Effector memory CD8-positive, alpha-beta T cell (primary cell): ENCODE measurements at regions not wholly inside any gene's neighbourhood (a gene's known extent, or its start where the extent isn't known, plus 50 kb on each side); places are given as distances from the start of the nearest gene placed in this dataset.

Experiments used
- ATAC-seq: fragments of 150-1000 bp; cut with Tn5 transposase; replicated peaks from 2 replicates; pipeline ENCODE4 v1.10.0; 2021; ENCODE audit warnings: mild to moderate bottlenecking, moderate library complexity
- DNase-seq, 3 experiments: peaks; one replicate each; pipeline ENCODE4 v3.0.0; 2021
- H3K27ac Mint-ChIP-seq, 2 donors: one replicate each; pipeline ENCODE4 v1.8.0; 2022; ENCODE audit warnings: mild to moderate bottlenecking in 2 of 2, mixed read lengths in 2 of 2, moderate library complexity in 2 of 2
- H3K27me3 Mint-ChIP-seq, 2 donors: one replicate each; pipeline ENCODE4 v1.8.0; 2022; ENCODE audit warnings: mixed read lengths in 2 of 2
- H3K36me3 Mint-ChIP-seq: one replicate; pipeline ENCODE4 v1.8.0; 2022; ENCODE audit warnings: mild to moderate bottlenecking, moderate library complexity, mixed read lengths; ENCODE audit not compliant: insufficient read depth
- H3K4me1 Mint-ChIP-seq, 2 donors: one replicate each; pipeline ENCODE4 v1.8.0; 2022; ENCODE audit warnings: low read depth in 2 of 2, mixed read lengths in 2 of 2
- H3K4me3 Mint-ChIP-seq, 2 donors: one replicate each; pipeline ENCODE4 v1.8.0; 2022; ENCODE audit warnings: mild to moderate bottlenecking in 2 of 2, mixed read lengths in 2 of 2, moderate library complexity in 2 of 2
- H3K9me3 Mint-ChIP-seq, 2 donors: one replicate each; pipeline ENCODE4 v1.8.0; 2022; ENCODE audit warnings: mixed read lengths in 2 of 2

- Mint-ChIP-seq H3K4me3 (no peak overlapping the region), H3K9me3 (peaks cover 0 to 8% of the 10 kb centered on the region in 2 donors), H3K36me3 (no peaks in the 10 kb centered on the region), H3K27ac (no peak overlapping the region), H3K4me1 (peaks cover 0 to 1% of the 10 kb centered on the region in 2 donors), H3K27me3 (no peaks in the 10 kb centered on the region)
- ATAC-seq (no peak), DNase-seq (no peak)
These were observed 448.8 kb downstream of the WDR72 start for GRCh38 chr15:53310709-53311108.

- DNase-seq, result no peak
- H3K36me3 Mint-ChIP-seq, result no peaks in the 10 kb centered on the region
- H3K9me3 Mint-ChIP-seq, result peaks cover 10 to 14% of the 10 kb centered on the region in 2 donors
- no peak overlapping the region for H3K4me3 Mint-ChIP-seq
- no peak for ATAC-seq
- H3K27ac Mint-ChIP-seq, result no peak overlapping the region
- H3K4me1 Mint-ChIP-seq, result peaks cover 0 to 1% of the 10 kb centered on the region in 2 donors
- peaks cover 0 to 8% of the 10 kb centered on the region in 2 donors for H3K27me3 Mint-ChIP-seq
These were observed 451.4 kb downstream of the WDR72 start for GRCh38 chr15:53307952-53308624.

- no peak for ATAC-seq
These were observed 453.9 kb downstream of the WDR72 start for GRCh38 chr15:53305554-53305953.

GRCh38 chr15:53305101-53305500, 454.4 kb downstream of the WDR72 start:
- no peak for DNase-seq
- H3K4me3 Mint-ChIP-seq, result no peak overlapping the region
- H3K4me1 Mint-ChIP-seq, result peaks cover 0 to 1% of the 10 kb centered on the region in 2 donors
- no peak overlapping the region for H3K27ac Mint-ChIP-seq
- peaks cover 8 to 14% of the 10 kb centered on the region in 2 donors for H3K9me3 Mint-ChIP-seq
- ATAC-seq, result no peak
- no peaks in the 10 kb centered on the region for H3K36me3 Mint-ChIP-seq
- peaks cover 0 to 8% of the 10 kb centered on the region in 2 donors for H3K27me3 Mint-ChIP-seq

More at GRCh38 chr15:53305554-53305953, 453.9 kb downstream of the WDR72 start:
- H3K27me3 Mint-ChIP-seq, result peaks cover 0 to 8% of the 10 kb centered on the region in 2 donors
- no peaks in the 10 kb centered on the region for H3K36me3 Mint-ChIP-seq
- H3K4me1 Mint-ChIP-seq, result peaks cover 0 to 1% of the 10 kb centered on the region in 2 donors
- no peak overlapping the region for H3K27ac Mint-ChIP-seq
- no peak overlapping the region for H3K4me3 Mint-ChIP-seq
- no peak for DNase-seq
- peaks cover 10 to 14% of the 10 kb centered on the region in 2 donors for H3K9me3 Mint-ChIP-seq

- H3K27ac Mint-ChIP-seq, result no peak overlapping the region
- peaks cover 0 to 2% of the 10 kb centered on the region in 2 donors for H3K9me3 Mint-ChIP-seq
- H3K4me3 Mint-ChIP-seq, result no peak overlapping the region
- no peaks in the 10 kb centered on the region for H3K4me1 Mint-ChIP-seq
- DNase-seq, result no peak
- no peaks in the 10 kb centered on the region for H3K27me3 Mint-ChIP-seq
- no peak for ATAC-seq
- H3K36me3 Mint-ChIP-seq, result no peaks in the 10 kb centered on the region
These were observed 461.6 kb downstream of the WDR72 start for GRCh38 chr15:53297828-53298227.

- no peak overlapping the region for H3K4me3 Mint-ChIP-seq
- ATAC-seq (no peak), DNase-seq (no peak)
- H3K9me3 Mint-ChIP-seq, result peaks cover 0 to 2% of the 10 kb centered on the region in 2 donors
- no peak overlapping the region for H3K27ac Mint-ChIP-seq
- H3K36me3 Mint-ChIP-seq, result no peaks in the 10 kb centered on the region
- H3K4me1 Mint-ChIP-seq, result no peaks in the 10 kb centered on the region
- H3K27me3 Mint-ChIP-seq, result no peaks in the 10 kb centered on the region
These were observed 462.9 kb downstream of the WDR72 start for GRCh38 chr15:53296603-53297002.

GRCh38 chr15:53295574-53295973, 463.9 kb downstream of the WDR72 start:
- H3K27me3 Mint-ChIP-seq, result no peaks in the 10 kb centered on the region
- ATAC-seq (no peak), DNase-seq (no peak)
- no peak overlapping the region for H3K4me3 Mint-ChIP-seq
- H3K9me3 Mint-ChIP-seq, result peaks cover 0 to 2% of the 10 kb centered on the region in 2 donors
- no peak overlapping the region for H3K27ac Mint-ChIP-seq
- H3K4me1 Mint-ChIP-seq, result no peaks in the 10 kb centered on the region
- H3K36me3 Mint-ChIP-seq, result no peaks in the 10 kb centered on the region

- Mint-ChIP-seq H3K27ac (no peak overlapping the region), H3K9me3 (peaks cover 0 to 2% of the 10 kb centered on the region in 2 donors), H3K36me3 (no peaks in the 10 kb centered on the region), H3K4me1 (no peaks in the 10 kb centered on the region), H3K27me3 (no peaks in the 10 kb centered on the region), H3K4me3 (no peak overlapping the region)
- no peak for DNase-seq
- no peak for ATAC-seq
These were observed 470.9 kb downstream of the WDR72 start for GRCh38 chr15:53288542-53288941.

- ATAC-seq, result no peak
- no peaks in the 10 kb centered on the region for H3K36me3 Mint-ChIP-seq
- H3K27me3 Mint-ChIP-seq, result no peaks in the 10 kb centered on the region
- DNase-seq, result no peak
- no peaks in the 10 kb centered on the region for H3K4me1 Mint-ChIP-seq
- H3K4me3 Mint-ChIP-seq, result no peak overlapping the region
- no peak overlapping the region for H3K27ac Mint-ChIP-seq
- peaks cover 0 to 13% of the 10 kb centered on the region in 2 donors for H3K9me3 Mint-ChIP-seq
These were observed 484.5 kb upstream of the ONECUT1 start for GRCh38 chr15:53274630-53275029.

- no peak overlapping the region for H3K27ac Mint-ChIP-seq
- H3K36me3 Mint-ChIP-seq, result no peaks in the 10 kb centered on the region
- ATAC-seq (no peak), DNase-seq (no peak)
- no peaks in the 10 kb centered on the region for H3K27me3 Mint-ChIP-seq
- H3K4me1 Mint-ChIP-seq, result no peaks in the 10 kb centered on the region
- peaks cover under 1 to 13% of the 10 kb centered on the region in 2 donors for H3K9me3 Mint-ChIP-seq
- no peak overlapping the region for H3K4me3 Mint-ChIP-seq
These were observed 482.0 kb upstream of the ONECUT1 start for GRCh38 chr15:53272116-53272515.

GRCh38 chr15:53266176-53266575, 476.0 kb upstream of the ONECUT1 start:
- DNase-seq (no peak), ATAC-seq (no peak)
- Mint-ChIP-seq H3K27me3 (no peaks in the 10 kb centered on the region), H3K4me1 (no peaks in the 10 kb centered on the region), H3K9me3 (peaks cover 0 to 5% of the 10 kb centered on the region in 2 donors), H3K36me3 (no peaks in the 10 kb centered on the region), H3K4me3 (no peak overlapping the region), H3K27ac (no peak overlapping the region)

- no peak overlapping the region for H3K27ac Mint-ChIP-seq
- H3K27me3 Mint-ChIP-seq, result no peaks in the 10 kb centered on the region
- DNase-seq (no peak), ATAC-seq (no peak)
- peaks cover 0 to 2% of the 10 kb centered on the region in 2 donors for H3K9me3 Mint-ChIP-seq
- H3K36me3 Mint-ChIP-seq, result no peaks in the 10 kb centered on the region
- no peaks in the 10 kb centered on the region for H3K4me1 Mint-ChIP-seq
- no peak overlapping the region for H3K4me3 Mint-ChIP-seq
These were observed 470.5 kb upstream of the ONECUT1 start for GRCh38 chr15:53260647-53261046.

GRCh38 chr15:53256457-53256856, 466.3 kb upstream of the ONECUT1 start:
- no peak for ATAC-seq
- Mint-ChIP-seq H3K4me1 (no peaks in the 10 kb centered on the region), H3K27ac (no peak overlapping the region), H3K36me3 (no peaks in the 10 kb centered on the region), H3K27me3 (no peaks in the 10 kb centered on the region), H3K9me3 (no peaks in the 10 kb centered on the region), H3K4me3 (no peak overlapping the region)
- no peak for DNase-seq

GRCh38 chr15:53256043-53256442, 465.9 kb upstream of the ONECUT1 start:
- no peak for ATAC-seq
- no peak for DNase-seq
- Mint-ChIP-seq H3K27me3 (no peaks in the 10 kb centered on the region), H3K9me3 (no peaks in the 10 kb centered on the region), H3K4me1 (no peaks in the 10 kb centered on the region), H3K4me3 (no peak overlapping the region), H3K27ac (no peak overlapping the region), H3K36me3 (no peaks in the 10 kb centered on the region)
